ENCODE measurements at regions not wholly inside any gene's neighbourhood (a gene's known extent, or its start where the extent isn't known, plus 50 kb on each side); places are given as distances from the start of the nearest gene placed in this dataset.

GRCh38 chr6:91392951-91393350, 806.1 kb upstream of the MAP3K7 start:
- no peak for TF ChIP-seq CTCF (IDR thresholded peaks at IDR 0.05; ENCODE audit: insufficient read depth, low read length)
- no peak for TF ChIP-seq GABPA (IDR thresholded peaks at IDR 0.05; ENCODE audit: low read depth)
